Prostate gland (tissue), 2 donors: ENCODE measurements at regions not wholly inside any gene's neighbourhood (a gene's known extent, or its start where the extent isn't known, plus 50 kb on each side); places are given as distances from the start of the nearest gene placed in this dataset.

ENCODE experiments used
- POLR2A ChIP-seq: fragments of 450-650 bp; IDR thresholded peaks from one replicate; pipeline ENCODE4 v1.6.1; 2016; ENCODE audit warnings: antibody characterized with exemption, mild to moderate bottlenecking
- POLR2AphosphoS5 ChIP-seq: sonication (generic); formaldehyde crosslinking; IDR thresholded peaks from one replicate; pipeline ENCODE4 v1.6.1; 2017; ENCODE audit warnings: antibody characterized with exemption
- TF ChIP-seq, protein P1 (sequence below), 4 experiments: fragments of 200-600 bp in 2 of 4; fragments of 450-650 bp in 2 of 4; sonication (generic) in 2 of 4; IDR thresholded peaks; 1 replicate in 3 of 4; 2 replicates in 1 of 4; pipeline ENCODE4 v1.5.1; 2016 to 2019; ENCODE audit warnings: antibody characterized with exemption in 4 of 4, mild to moderate bottlenecking in 2 of 4, moderate library complexity in 2 of 4

DNA sequence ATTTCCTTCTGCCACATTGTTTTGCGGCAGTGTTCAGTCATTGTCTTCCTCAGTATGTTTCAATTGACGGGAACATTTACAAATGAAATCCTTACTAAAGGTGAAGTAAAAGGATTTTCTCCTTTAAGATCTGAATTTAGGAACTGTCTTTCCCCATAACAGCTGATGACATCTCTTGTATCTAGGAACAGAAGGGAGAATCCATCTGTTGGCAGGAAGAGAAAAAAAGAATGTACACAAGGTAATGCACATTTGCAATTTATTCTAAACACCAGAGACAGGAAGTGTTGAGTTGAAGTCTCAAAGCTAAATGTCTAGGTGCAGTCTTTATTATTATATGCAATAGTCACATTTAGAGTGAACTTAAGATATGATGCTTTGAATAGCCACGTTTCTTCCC lies 334.5 kb downstream of the HDGFL1 start:
- TF ChIP-seq POLR2A (no peak), POLR2AphosphoS5 (no peak)
- TF ChIP-seq, protein P1, sequence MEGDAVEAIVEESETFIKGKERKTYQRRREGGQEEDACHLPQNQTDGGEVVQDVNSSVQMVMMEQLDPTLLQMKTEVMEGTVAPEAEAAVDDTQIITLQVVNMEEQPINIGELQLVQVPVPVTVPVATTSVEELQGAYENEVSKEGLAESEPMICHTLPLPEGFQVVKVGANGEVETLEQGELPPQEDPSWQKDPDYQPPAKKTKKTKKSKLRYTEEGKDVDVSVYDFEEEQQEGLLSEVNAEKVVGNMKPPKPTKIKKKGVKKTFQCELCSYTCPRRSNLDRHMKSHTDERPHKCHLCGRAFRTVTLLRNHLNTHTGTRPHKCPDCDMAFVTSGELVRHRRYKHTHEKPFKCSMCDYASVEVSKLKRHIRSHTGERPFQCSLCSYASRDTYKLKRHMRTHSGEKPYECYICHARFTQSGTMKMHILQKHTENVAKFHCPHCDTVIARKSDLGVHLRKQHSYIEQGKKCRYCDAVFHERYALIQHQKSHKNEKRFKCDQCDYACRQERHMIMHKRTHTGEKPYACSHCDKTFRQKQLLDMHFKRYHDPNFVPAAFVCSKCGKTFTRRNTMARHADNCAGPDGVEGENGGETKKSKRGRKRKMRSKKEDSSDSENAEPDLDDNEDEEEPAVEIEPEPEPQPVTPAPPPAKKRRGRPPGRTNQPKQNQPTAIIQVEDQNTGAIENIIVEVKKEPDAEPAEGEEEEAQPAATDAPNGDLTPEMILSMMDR (IDR thresholded peaks at IDR 0.05): no peak
